NCI-H2171 (cell line): ENCODE measurements at regions not wholly inside any gene's neighbourhood (a gene's known extent, or its start where the extent isn't known, plus 50 kb on each side); places are given as distances from the start of the nearest gene placed in this dataset.
"Not testable (repeated sequence)": the region's sequence is repeated elsewhere in the genome, so short reads cannot be mapped to it uniquely, and the experiment has no call there.

Experiments used
- DNase-seq: peaks from one replicate; lab custom pipeline; 2025; lab: John Stamatoyannopoulos, UW

GRCh38 chr6:49097664-49098063, 365.4 kb downstream of the MMUT start:
- not testable (repeated sequence) for DNase-seq

DNA sequence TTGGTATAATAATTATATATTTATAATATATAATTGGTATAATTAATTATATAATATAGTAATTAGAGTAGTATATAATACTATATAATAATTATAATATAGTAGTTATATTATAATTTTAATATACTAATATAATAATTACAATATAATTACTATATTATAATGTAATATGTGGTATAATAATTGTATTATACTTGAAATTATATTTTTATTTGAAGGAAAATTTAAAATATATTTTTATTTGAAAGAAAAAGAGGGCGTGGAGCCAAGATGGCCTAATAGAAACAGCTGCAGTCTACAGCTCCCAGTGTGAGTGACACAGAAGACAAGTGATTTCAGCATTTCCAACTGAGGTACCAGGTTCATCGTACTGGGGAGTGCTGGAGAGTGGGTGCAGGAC, 365.9 kb downstream of the MMUT start:
- no peak for DNase-seq

GRCh38 chr6:49088631-49089030, 374.4 kb downstream of the MMUT start:
- DNase-seq = no peak

GRCh38 chr6:49087369-49087768, 375.7 kb downstream of the MMUT start:
- no peak for DNase-seq

DNA sequence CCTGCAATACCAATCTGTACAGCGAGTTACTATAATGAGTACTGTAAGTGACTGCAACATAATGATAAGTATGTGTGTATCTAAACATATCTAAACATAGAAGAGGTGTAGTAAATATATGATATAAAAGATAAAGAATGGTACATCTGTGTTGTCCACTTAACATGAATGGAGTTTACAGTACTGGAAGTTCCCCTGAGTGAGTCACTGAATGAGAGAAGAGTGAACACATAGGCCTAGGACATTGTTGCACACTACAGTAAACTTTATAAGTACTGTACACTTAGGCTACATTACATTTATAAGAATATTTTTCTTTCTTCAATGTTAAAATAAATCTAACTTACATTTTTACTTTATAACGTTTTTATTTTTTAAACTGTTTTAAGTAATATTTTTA, 380.4 kb downstream of the MMUT start:
- no peak for DNase-seq

GRCh38 chr6:49072885-49073620, 390.0 kb downstream of the MMUT start:
- DNase-seq = no peak

DNA sequence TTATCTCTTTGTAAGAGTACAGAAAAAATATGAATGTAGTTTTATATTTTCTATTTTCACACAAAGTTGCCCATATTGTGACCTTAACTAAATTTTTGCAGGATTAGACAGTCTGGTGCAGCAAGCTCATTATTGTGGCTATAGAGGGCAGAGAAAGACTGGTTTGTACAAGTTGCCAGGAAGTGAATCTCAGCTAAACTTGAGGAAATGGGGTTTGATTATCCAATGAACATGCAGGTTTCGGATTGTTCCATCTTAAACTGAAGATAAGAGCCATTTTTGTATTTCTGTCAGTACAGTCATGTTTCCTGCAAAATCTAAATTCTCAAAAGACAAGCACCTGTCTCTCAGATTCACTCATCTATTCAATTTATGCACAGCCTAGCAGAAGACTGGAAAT, 390.9 kb downstream of the MMUT start:
- DNase-seq = no peak

- DNase-seq = no peak
Observed at GRCh38 chr6:49070411-49070810, 392.6 kb downstream of the MMUT start.

GRCh38 chr6:49054311-49054710, 408.7 kb downstream of the MMUT start:
- DNase-seq = no peak

- DNase-seq = no peak
Observed at GRCh38 chr6:49052901-49053300, 410.2 kb downstream of the MMUT start.

- no peak for DNase-seq
Observed at GRCh38 chr6:49051281-49051680, 411.8 kb downstream of the MMUT start.

GRCh38 chr6:49050584-49050983, 412.5 kb downstream of the MMUT start:
- DNase-seq = no peak

DNA sequence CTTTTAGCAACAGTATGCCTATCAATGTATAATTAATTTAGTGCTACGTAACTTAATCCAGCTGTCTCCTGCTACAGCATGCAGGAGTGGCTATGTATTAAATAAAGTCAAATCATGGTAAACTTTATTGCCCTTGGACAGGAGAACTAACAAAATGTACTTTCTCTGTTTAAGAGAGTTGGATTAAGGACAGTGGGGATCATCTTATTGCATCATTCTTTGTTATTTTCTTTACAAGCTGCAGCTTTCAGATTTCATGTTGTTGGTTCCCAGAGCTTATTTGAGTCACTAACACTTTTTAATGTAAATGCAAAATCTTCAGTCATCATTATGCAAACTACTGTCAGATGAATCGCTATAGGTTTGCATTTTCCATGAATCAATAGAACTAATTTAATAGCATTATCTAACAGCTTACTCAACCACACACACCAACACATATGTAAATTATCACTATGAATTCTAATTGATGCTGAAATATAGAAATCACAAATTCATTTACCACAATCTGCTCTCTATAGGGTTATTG, 424.7 kb downstream of the MMUT start:
- no peak for DNase-seq

DNA sequence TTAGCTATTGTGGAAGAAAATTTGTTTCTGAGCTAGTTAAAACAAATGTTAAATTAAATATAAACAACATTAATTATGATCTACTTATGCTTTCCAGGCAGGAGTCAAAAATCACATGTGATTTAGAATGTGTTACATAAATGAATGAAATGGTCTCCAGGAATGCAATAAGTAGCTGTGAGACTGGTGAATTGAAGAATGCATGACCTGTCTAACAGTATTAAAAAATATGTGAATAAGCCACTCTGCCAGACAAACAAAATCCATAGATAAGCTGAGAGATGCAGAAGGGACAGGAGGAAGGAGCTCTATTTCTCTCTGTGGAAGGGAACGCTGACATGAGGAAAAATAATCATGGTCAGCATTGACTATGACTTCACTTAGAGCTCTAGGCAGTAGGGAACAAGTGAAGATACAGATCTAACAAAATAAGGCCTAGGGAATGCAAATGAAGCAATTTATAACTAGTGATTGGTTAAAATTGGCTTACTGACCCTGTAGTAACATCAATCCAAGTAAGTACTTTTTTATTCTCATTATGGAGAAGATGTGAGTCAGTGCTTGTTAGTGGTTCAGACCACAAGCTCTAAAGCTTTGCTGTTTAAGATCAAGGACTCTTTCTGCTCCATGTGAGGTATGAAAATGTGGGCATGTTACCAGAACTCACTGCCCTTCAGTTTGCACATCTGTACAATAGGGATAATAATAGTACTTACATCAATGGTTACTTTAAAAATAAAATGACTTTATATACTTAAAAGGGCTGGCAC, 432.6 kb downstream of the MMUT start:
- DNase-seq = no peak

GRCh38 chr6:49027644-49028043, 435.4 kb downstream of the MMUT start:
- no peak for DNase-seq

GRCh38 chr6:49025273-49026240, 437.5 kb downstream of the MMUT start:
- no peak for DNase-seq

GRCh38 chr6:49004801-49005200, 458.3 kb downstream of the MMUT start:
- DNase-seq = no peak

GRCh38 chr6:49003348-49003747, 459.7 kb downstream of the MMUT start:
- no peak for DNase-seq

DNA sequence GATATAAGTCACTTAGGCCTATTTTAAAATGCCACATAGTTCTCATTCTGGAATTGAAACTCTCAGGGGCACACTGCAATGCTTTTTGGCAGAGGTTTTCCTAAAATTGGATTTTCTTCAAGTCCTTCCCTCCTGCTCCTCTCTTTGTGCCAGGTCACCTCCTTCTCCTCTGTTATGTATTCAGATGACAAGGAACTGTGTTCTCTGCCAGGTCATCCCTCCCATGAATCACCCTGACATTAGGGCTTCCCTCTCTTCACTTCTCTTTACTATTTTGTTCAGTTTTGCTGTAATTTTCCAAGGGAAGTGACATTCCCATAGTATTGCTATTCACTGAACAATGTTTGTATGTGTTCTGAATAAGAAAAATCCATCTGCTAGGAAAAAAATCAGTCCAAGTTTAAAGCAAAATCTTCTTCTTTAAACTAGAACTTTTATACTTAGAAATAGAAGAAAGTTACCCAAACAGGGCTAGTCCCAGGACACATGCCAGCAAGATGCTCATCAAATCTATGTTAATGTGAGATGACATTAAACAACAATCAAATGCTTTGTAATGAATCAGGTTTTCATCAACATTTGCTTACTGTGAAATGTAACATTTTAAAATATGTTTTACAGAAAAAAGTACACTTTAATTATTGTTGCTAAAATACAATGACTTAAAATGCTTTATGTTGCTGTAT, 461.1 kb downstream of the MMUT start:
- DNase-seq = no peak

DNA sequence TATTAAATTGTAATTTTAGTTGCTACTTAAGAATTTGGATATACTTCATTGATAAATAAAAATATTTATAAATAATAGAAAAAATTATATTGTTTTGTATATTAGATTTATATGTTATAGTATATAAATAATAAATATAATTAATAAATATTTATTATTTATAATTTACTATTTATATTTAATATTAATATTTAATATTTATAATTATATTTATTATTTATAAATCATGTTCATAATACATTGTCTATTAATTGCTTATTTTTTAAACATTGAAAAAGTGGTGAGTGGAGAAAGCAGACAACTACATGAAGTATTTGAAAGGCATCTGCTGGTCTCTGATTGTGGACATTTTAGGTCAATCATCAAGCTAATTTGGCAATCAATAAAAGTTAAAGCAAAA, 464.5 kb downstream of the MMUT start:
- DNase-seq = no peak

DNA sequence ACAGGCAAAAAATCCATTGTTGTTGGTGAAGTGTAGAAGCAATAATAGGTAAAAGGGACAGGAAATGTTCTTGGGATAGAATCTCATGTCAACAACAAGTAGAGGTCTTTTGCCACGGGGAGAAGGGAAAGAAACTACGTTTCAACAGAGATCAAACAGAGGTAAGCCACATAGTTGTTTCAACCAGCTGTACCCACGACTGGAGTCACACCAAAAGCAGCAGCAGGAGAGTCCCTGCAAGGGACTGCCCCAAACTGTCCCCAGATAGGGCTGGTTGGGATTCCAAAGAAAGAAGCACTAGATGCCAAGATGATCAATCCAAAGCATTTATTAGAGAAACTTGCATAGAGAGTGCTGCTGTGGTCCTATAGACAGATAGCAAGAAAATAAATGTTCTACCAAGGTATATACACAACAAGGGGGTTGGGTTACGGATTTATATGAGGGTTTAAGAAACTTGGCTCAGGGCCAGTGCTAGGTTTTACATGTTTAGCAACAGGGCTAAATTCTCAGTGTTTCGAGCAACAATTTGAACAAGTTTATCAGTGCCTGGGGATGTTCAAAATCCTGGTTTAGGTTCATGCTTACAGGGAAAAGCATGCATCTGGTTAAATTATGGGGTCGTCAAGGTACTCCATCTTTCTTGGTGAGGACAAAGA, 466.5 kb downstream of the MMUT start:
- DNase-seq = no peak
